MM.1S (cell line): ENCODE measurements at regions not wholly inside any gene's neighbourhood (a gene's known extent, or its start where the extent isn't known, plus 50 kb on each side); places are given as distances from the start of the nearest gene placed in this dataset.

ENCODE experiments used
- DNase-seq: peaks from one replicate; pipeline ENCODE4 v3.0.0-alpha.2; 2015
- H2AFZ ChIP-seq: fragments of 300-600 bp; sonication (generic); 2 replicates; pipeline ENCODE4 v1.6.0; 2016; ENCODE audit warnings: antibody characterized with exemption, low read length
- H3F3A ChIP-seq: fragments of 300-600 bp; sonication (generic); 2 replicates; pipeline ENCODE4 v1.6.1; 2016; ENCODE audit warnings: mild to moderate bottlenecking, antibody characterized with exemption, low read length, moderate library complexity, mixed read lengths; ENCODE audit not compliant: insufficient read depth
- H3K27ac ChIP-seq: fragments of 300-600 bp; sonication (generic); 2 replicates; pipeline ENCODE4 v1.5.1; 2016; ENCODE audit warnings: mild to moderate bottlenecking, low read length
- H3K27me3 ChIP-seq: fragments of 300-600 bp; sonication (generic); replicated peaks from 2 replicates; pipeline ENCODE4 v1.6.0; 2016; ENCODE audit warnings: low read length; ENCODE audit not compliant: insufficient read depth
- H3K36me3 ChIP-seq: fragments of 300-600 bp; sonication (generic); replicated peaks from 2 replicates; pipeline ENCODE4 v1.6.1; 2016; ENCODE audit warnings: mild to moderate bottlenecking, low read length, mixed read lengths; ENCODE audit not compliant: insufficient read depth
- H3K4me1 ChIP-seq: fragments of 300-600 bp; sonication (generic); 2 replicates; pipeline ENCODE4 v1.6.1; 2016; ENCODE audit warnings: low read length, mixed read lengths
- H3K4me2 ChIP-seq: fragments of 300-600 bp; sonication (generic); 2 replicates; pipeline ENCODE4 v1.6.0; 2016; ENCODE audit warnings: low read depth, low read length
- H3K4me3 ChIP-seq: fragments of 300-600 bp; sonication (generic); 2 replicates; pipeline ENCODE4 v1.5.1; 2016; ENCODE audit warnings: low read length, mixed read lengths
- H3K79me2 ChIP-seq: fragments of 300-600 bp; sonication (generic); 2 replicates; pipeline ENCODE4 v1.6.1; 2016; ENCODE audit warnings: mixed run types, low read length, mixed read lengths
- H3K9ac ChIP-seq: fragments of 300-600 bp; sonication (generic); 2 replicates; pipeline ENCODE4 v1.6.1; 2016; ENCODE audit warnings: low read length, mixed read lengths
- H3K9me2 ChIP-seq: fragments of 300-600 bp; sonication (generic); replicated peaks from 2 replicates; pipeline ENCODE4 v1.6.1; 2016; ENCODE audit warnings: mild to moderate bottlenecking, low read length, mixed read lengths; ENCODE audit not compliant: insufficient read depth
- H3K9me3 ChIP-seq: fragments of 300-600 bp; sonication (generic); replicated peaks from 2 replicates; pipeline ENCODE4 v1.6.1; 2016; ENCODE audit warnings: mild to moderate bottlenecking, low read length, mixed read lengths; ENCODE audit not compliant: insufficient read depth
- H4K20me1 ChIP-seq: fragments of 300-600 bp; sonication (generic); 2 replicates; pipeline ENCODE4 v1.6.1; 2016; ENCODE audit warnings: mild to moderate bottlenecking, low read length, moderate library complexity, mixed read lengths; ENCODE audit not compliant: insufficient read depth
- CTCF ChIP-seq: fragments of 300-600 bp; sonication (generic); IDR thresholded peaks from 2 replicates; pipeline ENCODE4 v1.5.1; 2016; ENCODE audit warnings: antibody characterized with exemption, low read length, mixed read lengths
- EZH2 ChIP-seq: fragments of 300-600 bp; sonication (generic); optimal IDR thresholded peaks from 2 replicates; pipeline ENCODE3; 2017; ENCODE audit warnings: low read depth, mild to moderate bottlenecking, antibody characterized with exemption, low read length, mixed read lengths
- EZH2phosphoT487 ChIP-seq: fragments of 300-600 bp; sonication (generic); IDR thresholded peaks from 2 replicates; pipeline ENCODE4 v1.6.1; 2018; ENCODE audit warnings: antibody characterized with exemption, low read length

- no peaks in the 10 kb centered on the region for H3K4me1 ChIP-seq
- no peak overlapping the region for H3K27ac ChIP-seq
These were observed 85.7 kb upstream of the RALGPS2 start for GRCh38 chr1:178639326-178639725.

GRCh38 chr1:178642282-178642681, 82.8 kb upstream of the RALGPS2 start:
- H3K79me2 ChIP-seq, result no peaks in the 10 kb centered on the region
- H3K4me1 ChIP-seq, result no peaks in the 10 kb centered on the region
- no peak overlapping the region for H3K4me2 ChIP-seq
- H3F3A ChIP-seq, result no peaks in the 10 kb centered on the region
- no peaks in the 10 kb centered on the region for H3K27me3 ChIP-seq
- H3K4me3 ChIP-seq, result no peak overlapping the region
- no peaks in the 10 kb centered on the region for H3K36me3 ChIP-seq
- no peaks in the 10 kb centered on the region for H3K9me3 ChIP-seq
- TF ChIP-seq CTCF (no peak), EZH2phosphoT487 (no peak), EZH2 (no peak)
- H3K9me2 ChIP-seq, result no peaks in the 10 kb centered on the region
- H3K9ac ChIP-seq, result no peak overlapping the region
- DNase-seq, result no peak
- H2AFZ ChIP-seq, result no peak overlapping the region
- no peak overlapping the region for H3K27ac ChIP-seq
- H4K20me1 ChIP-seq, result no peaks in the 10 kb centered on the region

More at GRCh38 chr1:178639326-178639725, 85.7 kb upstream of the RALGPS2 start:
- Histone ChIP-seq H4K20me1 (no peaks in the 10 kb centered on the region), H3K9ac (no peak overlapping the region), H3K9me3 (no peaks in the 10 kb centered on the region), H2AFZ (no peak overlapping the region), H3F3A (no peaks in the 10 kb centered on the region), H3K27me3 (no peaks in the 10 kb centered on the region), H3K4me2 (no peak overlapping the region), H3K79me2 (no peaks in the 10 kb centered on the region), H3K36me3 (no peaks in the 10 kb centered on the region), H3K9me2 (no peaks in the 10 kb centered on the region), H3K4me3 (no peak overlapping the region)
- TF ChIP-seq EZH2phosphoT487, result no peak
- TF ChIP-seq CTCF, result no peak
- TF ChIP-seq EZH2, result no peak
- no peak for DNase-seq

GRCh38 chr1:178643349-178643748, 81.7 kb upstream of the RALGPS2 start:
- no peaks in the 10 kb centered on the region for H3K9me3 ChIP-seq
- no peaks in the 10 kb centered on the region for H4K20me1 ChIP-seq
- H3F3A ChIP-seq, result no peaks in the 10 kb centered on the region
- no peak overlapping the region for H3K27ac ChIP-seq
- DNase-seq, result no peak
- H3K9me2 ChIP-seq, result no peaks in the 10 kb centered on the region
- no peak overlapping the region for H2AFZ ChIP-seq
- H3K79me2 ChIP-seq, result no peaks in the 10 kb centered on the region
- no peak overlapping the region for H3K4me2 ChIP-seq
- H3K36me3 ChIP-seq, result no peaks in the 10 kb centered on the region
- no peaks in the 10 kb centered on the region for H3K27me3 ChIP-seq
- H3K9ac ChIP-seq, result no peak overlapping the region
- no peaks in the 10 kb centered on the region for H3K4me1 ChIP-seq
- no peak for TF ChIP-seq CTCF
- TF ChIP-seq EZH2phosphoT487, result no peak
- TF ChIP-seq EZH2, result no peak
- H3K4me3 ChIP-seq, result no peak overlapping the region
